ENCODE measurements at regions not wholly inside any gene's neighbourhood (a gene's known extent, or its start where the extent isn't known, plus 50 kb on each side); places are given as distances from the start of the nearest gene placed in this dataset.

- Mint-ChIP-seq H3K27ac (peak overlapping the region; percentile 42), H3K4me1 (peaks cover 16% of the 10 kb centered on the region), H3K9me3 (no peaks in the 10 kb centered on the region), H3K36me3 (ENCODE audit: low read depth) (no peaks in the 10 kb centered on the region), H3K27me3 (ENCODE audit: insufficient read depth, low read depth, poor library complexity) (no peaks in the 10 kb centered on the region), H3K4me3 (no peak overlapping the region)
- DNase-seq (ENCODE audit: low spot score) (peak; percentile 37), ATAC-seq (peak; percentile 88)
- TF ChIP-seq, protein P1, sequence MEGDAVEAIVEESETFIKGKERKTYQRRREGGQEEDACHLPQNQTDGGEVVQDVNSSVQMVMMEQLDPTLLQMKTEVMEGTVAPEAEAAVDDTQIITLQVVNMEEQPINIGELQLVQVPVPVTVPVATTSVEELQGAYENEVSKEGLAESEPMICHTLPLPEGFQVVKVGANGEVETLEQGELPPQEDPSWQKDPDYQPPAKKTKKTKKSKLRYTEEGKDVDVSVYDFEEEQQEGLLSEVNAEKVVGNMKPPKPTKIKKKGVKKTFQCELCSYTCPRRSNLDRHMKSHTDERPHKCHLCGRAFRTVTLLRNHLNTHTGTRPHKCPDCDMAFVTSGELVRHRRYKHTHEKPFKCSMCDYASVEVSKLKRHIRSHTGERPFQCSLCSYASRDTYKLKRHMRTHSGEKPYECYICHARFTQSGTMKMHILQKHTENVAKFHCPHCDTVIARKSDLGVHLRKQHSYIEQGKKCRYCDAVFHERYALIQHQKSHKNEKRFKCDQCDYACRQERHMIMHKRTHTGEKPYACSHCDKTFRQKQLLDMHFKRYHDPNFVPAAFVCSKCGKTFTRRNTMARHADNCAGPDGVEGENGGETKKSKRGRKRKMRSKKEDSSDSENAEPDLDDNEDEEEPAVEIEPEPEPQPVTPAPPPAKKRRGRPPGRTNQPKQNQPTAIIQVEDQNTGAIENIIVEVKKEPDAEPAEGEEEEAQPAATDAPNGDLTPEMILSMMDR (conservative IDR thresholded peaks at IDR 0.05; ENCODE audit: low read depth in 2 of 2), result 0 out of 4 replicates have a peak, but pooled peaks of 1 of the 2 experiments have one; percentile 4
- TF ChIP-seq ZNF331 (CRISPR knock-in tag; IDR thresholded peaks at IDR 0.05; ENCODE audit: low read depth) (no peak), STAT1 (IDR thresholded peaks at IDR 0.05; ENCODE audit: unreplicated experiment) (no peak)
- Histone ChIP-seq H3K4me3 (no peak overlapping the region), H3K36me3 (ENCODE audit: insufficient read depth) (no peaks in the 10 kb centered on the region), H4K20me1 (replicated peaks; ENCODE audit: insufficient read depth) (no peaks in the 10 kb centered on the region), H2AFZ (peak overlapping the region; percentile 61; the same call in 1 of the 2 replicates), H3K4me2 (peak overlapping the region; percentile 11), H3K27ac (ENCODE audit: low read depth) (no peak overlapping the region), H3F3A (replicated peaks; ENCODE audit: low read depth) (no peaks in the 10 kb centered on the region), H3K4me1 (ENCODE audit: insufficient read depth) (peaks cover 16% of the 10 kb centered on the region), H3K27me3 (ENCODE audit: insufficient read depth) (no peaks in the 10 kb centered on the region), H3K79me2 (replicated peaks; ENCODE audit: insufficient read depth) (no peaks in the 10 kb centered on the region), H3K9me2 (ENCODE audit: insufficient read depth) (0 out of 2 replicates have a peak, but pooled peaks cover 2% of the 10 kb centered on the region)
These were observed 73.6 kb upstream of the QRFPR start for GRCh38 chr4:121454251-121454979.

DNA sequence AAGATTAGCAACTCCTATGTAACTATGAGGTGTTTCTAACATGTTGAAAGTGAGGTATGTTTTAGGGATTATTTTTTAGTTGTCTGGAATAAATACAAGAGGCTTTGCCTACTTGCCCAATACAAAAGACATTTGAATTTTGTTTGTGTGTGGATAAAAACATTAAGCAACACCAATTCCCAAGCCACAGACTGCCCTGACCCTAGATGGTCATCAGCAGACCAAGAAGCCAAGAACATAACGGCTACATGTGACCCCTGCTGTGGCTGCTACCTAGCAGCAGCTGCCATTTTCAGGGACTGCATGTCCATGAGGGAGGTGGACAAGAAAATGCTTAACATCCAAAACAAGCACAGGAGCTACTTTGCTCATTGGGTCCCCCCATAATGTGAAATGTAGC lies 70.5 kb upstream of the QRFPR start:
- Histone ChIP-seq H3F3A (replicated peaks; ENCODE audit: low read depth) (no peaks in the 10 kb centered on the region), H3K27me3 (ENCODE audit: insufficient read depth) (no peaks in the 10 kb centered on the region), H2AFZ (no peak overlapping the region), H3K4me1 (ENCODE audit: insufficient read depth) (peaks cover 16% of the 10 kb centered on the region), H3K4me3 (no peak overlapping the region), H3K79me2 (replicated peaks; ENCODE audit: insufficient read depth) (no peaks in the 10 kb centered on the region), H4K20me1 (replicated peaks; ENCODE audit: insufficient read depth) (no peaks in the 10 kb centered on the region), H3K36me3 (ENCODE audit: insufficient read depth) (no peaks in the 10 kb centered on the region), H3K9me2 (ENCODE audit: insufficient read depth) (0 out of 2 replicates have a peak, but pooled peaks cover 2% of the 10 kb centered on the region), H3K4me2 (no peak overlapping the region), H3K27ac (ENCODE audit: low read depth) (no peak overlapping the region)
- no peaks in the 10 kb centered on the region for H3K9me3 Mint-ChIP-seq
- H3K27me3 Mint-ChIP-seq (ENCODE audit: insufficient read depth, low read depth, poor library complexity), result no peaks in the 10 kb centered on the region
- no peak for ATAC-seq
- no peak overlapping the region for H3K27ac Mint-ChIP-seq
- H3K4me1 Mint-ChIP-seq, result peaks cover 16% of the 10 kb centered on the region
- DNase-seq (ENCODE audit: low spot score), result no peak
- H3K36me3 Mint-ChIP-seq (ENCODE audit: low read depth), result no peaks in the 10 kb centered on the region
- H3K4me3 Mint-ChIP-seq, result no peak overlapping the region
- TF ChIP-seq, protein P2, sequence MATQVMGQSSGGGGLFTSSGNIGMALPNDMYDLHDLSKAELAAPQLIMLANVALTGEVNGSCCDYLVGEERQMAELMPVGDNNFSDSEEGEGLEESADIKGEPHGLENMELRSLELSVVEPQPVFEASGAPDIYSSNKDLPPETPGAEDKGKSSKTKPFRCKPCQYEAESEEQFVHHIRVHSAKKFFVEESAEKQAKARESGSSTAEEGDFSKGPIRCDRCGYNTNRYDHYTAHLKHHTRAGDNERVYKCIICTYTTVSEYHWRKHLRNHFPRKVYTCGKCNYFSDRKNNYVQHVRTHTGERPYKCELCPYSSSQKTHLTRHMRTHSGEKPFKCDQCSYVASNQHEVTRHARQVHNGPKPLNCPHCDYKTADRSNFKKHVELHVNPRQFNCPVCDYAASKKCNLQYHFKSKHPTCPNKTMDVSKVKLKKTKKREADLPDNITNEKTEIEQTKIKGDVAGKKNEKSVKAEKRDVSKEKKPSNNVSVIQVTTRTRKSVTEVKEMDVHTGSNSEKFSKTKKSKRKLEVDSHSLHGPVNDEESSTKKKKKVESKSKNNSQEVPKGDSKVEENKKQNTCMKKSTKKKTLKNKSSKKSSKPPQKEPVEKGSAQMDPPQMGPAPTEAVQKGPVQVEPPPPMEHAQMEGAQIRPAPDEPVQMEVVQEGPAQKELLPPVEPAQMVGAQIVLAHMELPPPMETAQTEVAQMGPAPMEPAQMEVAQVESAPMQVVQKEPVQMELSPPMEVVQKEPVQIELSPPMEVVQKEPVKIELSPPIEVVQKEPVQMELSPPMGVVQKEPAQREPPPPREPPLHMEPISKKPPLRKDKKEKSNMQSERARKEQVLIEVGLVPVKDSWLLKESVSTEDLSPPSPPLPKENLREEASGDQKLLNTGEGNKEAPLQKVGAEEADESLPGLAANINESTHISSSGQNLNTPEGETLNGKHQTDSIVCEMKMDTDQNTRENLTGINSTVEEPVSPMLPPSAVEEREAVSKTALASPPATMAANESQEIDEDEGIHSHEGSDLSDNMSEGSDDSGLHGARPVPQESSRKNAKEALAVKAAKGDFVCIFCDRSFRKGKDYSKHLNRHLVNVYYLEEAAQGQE (IDR thresholded peaks at IDR 0.05; ENCODE audit: unreplicated experiment), result no peak
- TF ChIP-seq POLR2AphosphoS5 (IDR thresholded peaks at IDR 0.05; ENCODE audit: low read depth) (no peak), STAT1 (IDR thresholded peaks at IDR 0.05; ENCODE audit: unreplicated experiment) (no peak), EZH2phosphoT487 (IDR thresholded peaks at IDR 0.05; ENCODE audit: unreplicated experiment) (no peak), EZH2 (IDR thresholded peaks at IDR 0.05; ENCODE audit: low read depth, unreplicated experiment) (no peak), NANOG (IDR thresholded peaks at IDR 0.05; ENCODE audit: borderline replicate concordance) (no peak)
- TF ChIP-seq, protein P3, sequence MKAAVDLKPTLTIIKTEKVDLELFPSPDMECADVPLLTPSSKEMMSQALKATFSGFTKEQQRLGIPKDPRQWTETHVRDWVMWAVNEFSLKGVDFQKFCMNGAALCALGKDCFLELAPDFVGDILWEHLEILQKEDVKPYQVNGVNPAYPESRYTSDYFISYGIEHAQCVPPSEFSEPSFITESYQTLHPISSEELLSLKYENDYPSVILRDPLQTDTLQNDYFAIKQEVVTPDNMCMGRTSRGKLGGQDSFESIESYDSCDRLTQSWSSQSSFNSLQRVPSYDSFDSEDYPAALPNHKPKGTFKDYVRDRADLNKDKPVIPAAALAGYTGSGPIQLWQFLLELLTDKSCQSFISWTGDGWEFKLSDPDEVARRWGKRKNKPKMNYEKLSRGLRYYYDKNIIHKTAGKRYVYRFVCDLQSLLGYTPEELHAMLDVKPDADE (IDR thresholded peaks at IDR 0.05), result no peak
- TF ChIP-seq, protein P1 (conservative IDR thresholded peaks at IDR 0.05; ENCODE audit: low read depth in 2 of 2), result no peak

Data from GM23338 (cell line).